ENCODE measurements at regions not wholly inside any gene's neighbourhood (a gene's known extent, or its start where the extent isn't known, plus 50 kb on each side); places are given as distances from the start of the nearest gene placed in this dataset.

DNA sequence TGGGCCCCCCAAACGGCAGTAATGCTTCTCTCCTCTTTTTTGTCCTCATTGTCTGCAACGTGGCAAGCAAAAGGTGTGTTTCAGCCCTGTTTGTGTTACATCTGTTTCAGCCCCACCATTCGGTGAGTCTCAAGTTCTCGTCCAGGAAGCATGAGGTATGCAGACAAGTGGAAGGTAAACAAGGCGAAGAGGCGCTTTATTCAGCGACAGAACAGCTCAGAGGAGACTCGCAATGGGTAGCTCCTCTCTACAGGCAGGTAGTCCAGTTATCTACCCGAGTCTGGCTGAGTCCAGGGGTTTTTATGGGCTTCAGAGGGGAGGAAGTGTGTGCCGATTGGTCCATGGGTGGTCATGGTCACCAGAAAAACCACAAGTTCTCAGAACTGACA, 733.4 kb upstream of the CDH7 start:
- Histone ChIP-seq H3K4me1 (ENCODE audit: control insufficient read depth in 2 of 2, insufficient read depth in 2 of 2, low read length in 2 of 2) (no peaks in the 10 kb centered on the region), H3K27me3 (ENCODE audit: control insufficient read depth in 2 of 2, insufficient read depth in 1 of 2, low read length in 1 of 2) (no peaks in the 10 kb centered on the region), H3K9me3 (ENCODE audit: control insufficient read depth in 2 of 2, insufficient read depth in 1 of 2, low read length in 1 of 2) (peaks cover 0 to 10% of the 10 kb centered on the region in 2 donors), H3K36me3 (ENCODE audit: control insufficient read depth in 2 of 2, insufficient read depth in 2 of 2, low read length in 1 of 2) (no peaks in the 10 kb centered on the region), H3K27ac (ENCODE audit: low read depth in 1 of 2, low read length in 1 of 2) (no peak overlapping the region), H3K4me3 (ENCODE audit: low read length in 2 of 2) (no peak overlapping the region)
- 91% methylated on average over 10 of the region's 10 CpGs for WGBS
- DNase-seq (ENCODE audit: low read depth in 6 of 9, low spot score in 9 of 9) = no peak

GRCh38 chr18:65016631-65017371, 734.0 kb upstream of the CDH7 start:
- no peaks in the 10 kb centered on the region for H3K4me1 ChIP-seq (ENCODE audit: control insufficient read depth in 2 of 2, insufficient read depth in 2 of 2, low read length in 2 of 2)
- H3K4me3 ChIP-seq (ENCODE audit: low read length in 2 of 2) = no peak overlapping the region
- H3K9me3 ChIP-seq (ENCODE audit: control insufficient read depth in 2 of 2, insufficient read depth in 1 of 2, low read length in 1 of 2) = peaks cover 0 to 10% of the 10 kb centered on the region in 2 donors
- 94% methylated on average over 12 of the region's 12 CpGs for WGBS
- no peak for DNase-seq (ENCODE audit: low read depth in 6 of 9, low spot score in 9 of 9)
- no peaks in the 10 kb centered on the region for H3K36me3 ChIP-seq (ENCODE audit: control insufficient read depth in 2 of 2, insufficient read depth in 2 of 2, low read length in 1 of 2)
- no peak overlapping the region for H3K27ac ChIP-seq (ENCODE audit: low read depth in 1 of 2, low read length in 1 of 2)
- no peaks in the 10 kb centered on the region for H3K27me3 ChIP-seq (ENCODE audit: control insufficient read depth in 2 of 2, insufficient read depth in 1 of 2, low read length in 1 of 2)

- Histone ChIP-seq H3K27me3 (ENCODE audit: control insufficient read depth in 2 of 2, insufficient read depth in 1 of 2, low read length in 1 of 2) (no peaks in the 10 kb centered on the region), H3K27ac (ENCODE audit: low read depth in 1 of 2, low read length in 1 of 2) (no peak overlapping the region), H3K4me1 (ENCODE audit: control insufficient read depth in 2 of 2, insufficient read depth in 2 of 2, low read length in 2 of 2) (no peaks in the 10 kb centered on the region), H3K36me3 (ENCODE audit: control insufficient read depth in 2 of 2, insufficient read depth in 2 of 2, low read length in 1 of 2) (no peaks in the 10 kb centered on the region), H3K9me3 (ENCODE audit: control insufficient read depth in 2 of 2, insufficient read depth in 1 of 2, low read length in 1 of 2) (no peaks in the 10 kb centered on the region), H3K4me3 (ENCODE audit: low read length in 2 of 2) (no peak overlapping the region)
- DNase-seq (ENCODE audit: low read depth in 6 of 9, low spot score in 9 of 9) = no peak
- WGBS = 88% methylated on average over 1 of the region's 1 CpG
Observed at GRCh38 chr18:64994370-64994769, 756.4 kb upstream of the CDH7 start.

DNA sequence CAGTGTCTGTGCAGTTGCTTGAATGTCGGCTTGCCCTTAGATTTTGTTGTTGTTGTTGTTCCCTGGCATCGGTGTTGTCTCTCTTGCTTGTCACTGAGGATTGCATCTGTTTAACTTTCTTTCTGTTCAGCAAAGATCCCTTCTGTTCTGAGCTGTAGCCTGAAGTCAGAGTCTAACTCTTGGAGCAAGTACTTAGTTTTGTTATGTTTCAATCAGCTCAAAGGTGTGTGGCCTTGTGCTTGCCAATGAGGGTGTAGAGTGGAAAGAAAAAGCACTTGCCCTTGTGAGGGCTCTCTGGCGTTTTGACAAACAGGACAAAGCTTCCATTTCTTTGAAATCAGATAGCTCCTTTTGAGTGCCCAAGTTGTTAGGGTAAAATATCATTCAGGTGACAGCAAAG, 757.1 kb upstream of the CDH7 start:
- Histone ChIP-seq H3K27me3 (ENCODE audit: control insufficient read depth in 2 of 2, insufficient read depth in 1 of 2, low read length in 1 of 2) (no peaks in the 10 kb centered on the region), H3K36me3 (ENCODE audit: control insufficient read depth in 2 of 2, insufficient read depth in 2 of 2, low read length in 1 of 2) (no peaks in the 10 kb centered on the region), H3K4me1 (ENCODE audit: control insufficient read depth in 2 of 2, insufficient read depth in 2 of 2, low read length in 2 of 2) (no peaks in the 10 kb centered on the region), H3K27ac (ENCODE audit: low read depth in 1 of 2, low read length in 1 of 2) (no peak overlapping the region), H3K9me3 (ENCODE audit: control insufficient read depth in 2 of 2, insufficient read depth in 1 of 2, low read length in 1 of 2) (no peaks in the 10 kb centered on the region), H3K4me3 (ENCODE audit: low read length in 2 of 2) (no peak overlapping the region)
- no peak for DNase-seq (ENCODE audit: low read depth in 6 of 9, low spot score in 9 of 9)
- WGBS = 86% methylated on average over 3 of the region's 3 CpGs

GRCh38 chr18:64992654-64993053, 758.2 kb upstream of the CDH7 start:
- Histone ChIP-seq H3K36me3 (ENCODE audit: control insufficient read depth in 2 of 2, insufficient read depth in 2 of 2, low read length in 1 of 2) (no peaks in the 10 kb centered on the region), H3K4me3 (ENCODE audit: low read length in 2 of 2) (no peak overlapping the region), H3K9me3 (ENCODE audit: control insufficient read depth in 2 of 2, insufficient read depth in 1 of 2, low read length in 1 of 2) (peaks cover 0 to 2% of the 10 kb centered on the region in 2 donors), H3K27me3 (ENCODE audit: control insufficient read depth in 2 of 2, insufficient read depth in 1 of 2, low read length in 1 of 2) (no peaks in the 10 kb centered on the region), H3K27ac (ENCODE audit: low read depth in 1 of 2, low read length in 1 of 2) (no peak overlapping the region), H3K4me1 (ENCODE audit: control insufficient read depth in 2 of 2, insufficient read depth in 2 of 2, low read length in 2 of 2) (no peaks in the 10 kb centered on the region)
- WGBS = 84% methylated on average over 1 of the region's 1 CpG
- no peak for DNase-seq (ENCODE audit: low read depth in 6 of 9, low spot score in 9 of 9)

DNA sequence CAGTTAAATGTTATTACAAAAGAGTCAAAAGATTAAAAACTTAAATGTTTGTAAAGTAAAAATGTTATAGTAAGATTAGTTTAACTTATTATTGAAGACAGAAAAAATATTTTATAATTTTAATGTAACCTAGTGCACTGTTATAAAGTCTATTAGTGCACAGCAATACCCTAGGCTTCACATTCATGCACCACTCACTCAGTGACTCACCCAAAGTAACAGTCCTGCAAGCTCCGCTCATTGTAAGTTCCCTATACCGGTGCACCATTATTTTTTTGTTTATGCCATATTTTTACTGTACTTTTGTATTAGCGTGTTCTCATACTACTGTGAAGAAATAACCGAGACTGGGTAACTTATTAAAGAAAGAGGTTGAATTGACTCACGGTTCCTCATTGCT, 759.7 kb upstream of the CDH7 start:
- H3K4me1 ChIP-seq (ENCODE audit: control insufficient read depth in 2 of 2, insufficient read depth in 2 of 2, low read length in 2 of 2) = no peaks in the 10 kb centered on the region
- H3K4me3 ChIP-seq (ENCODE audit: low read length in 2 of 2) = no peak overlapping the region
- peaks cover 0 to 2% of the 10 kb centered on the region in 2 donors for H3K9me3 ChIP-seq (ENCODE audit: control insufficient read depth in 2 of 2, insufficient read depth in 1 of 2, low read length in 1 of 2)
- H3K27me3 ChIP-seq (ENCODE audit: control insufficient read depth in 2 of 2, insufficient read depth in 1 of 2, low read length in 1 of 2) = no peaks in the 10 kb centered on the region
- H3K27ac ChIP-seq (ENCODE audit: low read depth in 1 of 2, low read length in 1 of 2) = no peak overlapping the region
- 93% methylated on average over 5 of the region's 5 CpGs for WGBS
- no peak for DNase-seq (ENCODE audit: low read depth in 6 of 9, low spot score in 9 of 9)
- no peaks in the 10 kb centered on the region for H3K36me3 ChIP-seq (ENCODE audit: control insufficient read depth in 2 of 2, insufficient read depth in 2 of 2, low read length in 1 of 2)

GRCh38 chr18:64986906-64987495, 763.8 kb upstream of the CDH7 start:
- 83% methylated on average over 3 of the region's 3 CpGs for WGBS
- Histone ChIP-seq H3K36me3 (ENCODE audit: control insufficient read depth in 2 of 2, insufficient read depth in 2 of 2, low read length in 1 of 2) (no peaks in the 10 kb centered on the region), H3K4me3 (ENCODE audit: low read length in 2 of 2) (no peak overlapping the region), H3K9me3 (ENCODE audit: control insufficient read depth in 2 of 2, insufficient read depth in 1 of 2, low read length in 1 of 2) (peaks cover 0 to 7% of the 10 kb centered on the region in 2 donors), H3K4me1 (ENCODE audit: control insufficient read depth in 2 of 2, insufficient read depth in 2 of 2, low read length in 2 of 2) (no peaks in the 10 kb centered on the region), H3K27me3 (ENCODE audit: control insufficient read depth in 2 of 2, insufficient read depth in 1 of 2, low read length in 1 of 2) (no peaks in the 10 kb centered on the region), H3K27ac (ENCODE audit: low read depth in 1 of 2, low read length in 1 of 2) (no peak overlapping the region)
- no peak for DNase-seq (ENCODE audit: low read depth in 6 of 9, low spot score in 9 of 9)

DNA sequence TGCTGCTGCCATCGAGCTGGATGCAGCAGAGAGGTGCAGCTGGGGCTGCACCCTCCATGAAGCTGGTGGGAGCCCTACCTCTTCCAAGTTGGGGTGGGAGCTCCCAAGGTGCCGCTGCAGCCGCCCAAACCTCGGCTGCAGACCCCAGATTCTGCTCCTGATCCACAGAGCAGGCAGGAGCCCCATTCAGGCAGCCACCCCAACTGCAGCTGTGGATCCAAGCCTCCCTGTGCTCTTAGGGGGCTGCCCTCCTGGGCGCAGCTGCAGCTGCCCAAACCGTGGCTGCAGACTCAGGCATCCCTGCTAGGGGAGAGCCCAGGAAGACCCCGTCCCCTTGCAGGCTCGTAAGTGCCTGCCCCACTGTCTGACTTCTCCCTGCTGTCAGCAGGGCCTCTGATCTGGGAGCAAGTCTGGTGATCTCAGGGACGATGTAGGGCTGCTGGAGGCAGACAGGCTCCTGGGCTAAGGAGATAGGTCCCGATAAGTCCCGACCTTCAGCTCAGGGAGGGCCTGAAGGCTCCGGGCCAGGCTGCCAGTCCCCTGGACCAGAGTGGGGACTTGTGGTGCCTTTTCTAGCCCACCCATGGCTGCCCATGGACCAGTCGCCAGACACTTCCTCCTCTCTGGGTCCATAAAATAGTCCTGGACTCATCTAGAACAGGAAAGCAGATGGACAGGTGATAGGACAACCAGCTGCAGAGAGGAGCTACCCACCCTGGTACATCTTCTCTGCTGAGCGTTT, 767.1 kb upstream of the CDH7 start:
- Histone ChIP-seq H3K27me3 (ENCODE audit: control insufficient read depth in 2 of 2, insufficient read depth in 1 of 2, low read length in 1 of 2) (no peaks in the 10 kb centered on the region), H3K9me3 (ENCODE audit: control insufficient read depth in 2 of 2, insufficient read depth in 1 of 2, low read length in 1 of 2) (peaks cover 0 to 7% of the 10 kb centered on the region in 2 donors), H3K4me1 (ENCODE audit: control insufficient read depth in 2 of 2, insufficient read depth in 2 of 2, low read length in 2 of 2) (no peaks in the 10 kb centered on the region), H3K36me3 (ENCODE audit: control insufficient read depth in 2 of 2, insufficient read depth in 2 of 2, low read length in 1 of 2) (no peaks in the 10 kb centered on the region), H3K4me3 (ENCODE audit: low read length in 2 of 2) (no peak overlapping the region), H3K27ac (ENCODE audit: low read depth in 1 of 2, low read length in 1 of 2) (no peak overlapping the region)
- DNase-seq (ENCODE audit: low read depth in 6 of 9, low spot score in 9 of 9) = no peak
- 92% methylated on average over 14 of the region's 14 CpGs for WGBS

DNA sequence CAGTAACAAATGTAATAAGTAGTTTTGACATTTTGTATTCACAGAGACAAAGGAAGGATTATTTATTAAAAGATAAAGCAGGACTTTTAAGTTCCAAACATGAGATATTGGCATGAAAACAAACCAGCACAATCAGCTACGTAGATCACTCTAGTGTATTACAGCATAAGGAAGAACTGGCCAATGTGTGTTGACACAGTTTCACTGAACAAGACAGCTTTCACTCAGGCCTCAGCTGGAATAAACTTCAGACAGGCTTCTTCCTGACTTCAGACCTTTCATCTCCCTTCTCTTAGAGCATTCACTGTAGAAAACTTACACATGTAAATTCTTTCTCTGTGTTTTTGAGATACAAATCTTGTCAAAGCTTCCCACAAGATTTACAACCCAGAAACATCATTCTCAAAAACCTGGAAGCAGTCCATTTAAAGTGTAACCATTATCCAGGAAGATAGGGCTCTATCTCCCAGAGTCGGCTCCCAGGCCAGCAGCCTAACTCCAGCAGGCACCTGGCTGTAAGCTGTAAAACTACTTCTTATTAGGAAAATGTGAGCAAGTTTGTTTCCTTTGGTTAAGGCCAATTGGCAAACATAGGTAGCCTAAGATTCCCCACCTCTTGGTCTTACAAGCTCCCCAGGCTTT, 768.3 kb upstream of the CDH7 start:
- H3K27me3 ChIP-seq (ENCODE audit: control insufficient read depth in 2 of 2, insufficient read depth in 1 of 2, low read length in 1 of 2) = no peaks in the 10 kb centered on the region
- H3K9me3 ChIP-seq (ENCODE audit: control insufficient read depth in 2 of 2, insufficient read depth in 1 of 2, low read length in 1 of 2) = peaks cover 0 to 4% of the 10 kb centered on the region in 2 donors
- no peak overlapping the region for H3K27ac ChIP-seq (ENCODE audit: low read depth in 1 of 2, low read length in 1 of 2)

More for the DNA sequence above, 768.3 kb upstream of the CDH7 start:
- Histone ChIP-seq H3K4me1 (ENCODE audit: control insufficient read depth in 2 of 2, insufficient read depth in 2 of 2, low read length in 2 of 2) (no peaks in the 10 kb centered on the region), H3K36me3 (ENCODE audit: control insufficient read depth in 2 of 2, insufficient read depth in 2 of 2, low read length in 1 of 2) (no peaks in the 10 kb centered on the region), H3K4me3 (ENCODE audit: low read length in 2 of 2) (no peak overlapping the region)
- no peak for DNase-seq (ENCODE audit: low read depth in 6 of 9, low spot score in 9 of 9)
- 89% methylated on average over 2 of the region's 2 CpGs for WGBS
